ENCODE measurements at regions not wholly inside any gene's neighbourhood (a gene's known extent, or its start where the extent isn't known, plus 50 kb on each side); places are given as distances from the start of the nearest gene placed in this dataset.

GRCh38 chr20:62591591-62591990 is 50.7 kb upstream of the SLCO4A1 start:
- Histone ChIP-seq H2AFZ (ENCODE audit: low read length) (no peak overlapping the region), H3K4me3 (ENCODE audit: low read length) (no peak overlapping the region), H3K27me3 (replicated peaks; ENCODE audit: insufficient read depth, low read length) (peaks cover 98% of the 10 kb centered on the region), H3F3A (ENCODE audit: insufficient read depth, low read length) (no peaks in the 10 kb centered on the region), H3K9me2 (replicated peaks; ENCODE audit: insufficient read depth, low read length) (no peaks in the 10 kb centered on the region), H3K79me2 (ENCODE audit: low read length) (no peaks in the 10 kb centered on the region), H3K4me2 (ENCODE audit: low read depth, low read length) (no peak overlapping the region), H3K4me1 (ENCODE audit: low read length) (no peaks in the 10 kb centered on the region), H3K9ac (ENCODE audit: low read length) (no peak overlapping the region), H3K27ac (ENCODE audit: low read length) (no peak overlapping the region), H4K20me1 (ENCODE audit: insufficient read depth, low read length) (no peaks in the 10 kb centered on the region), H3K9me3 (replicated peaks; ENCODE audit: insufficient read depth, low read length) (no peaks in the 10 kb centered on the region), H3K36me3 (replicated peaks; ENCODE audit: insufficient read depth, low read length) (no peaks in the 10 kb centered on the region)
- TF ChIP-seq CTCF (IDR thresholded peaks at IDR 0.05; ENCODE audit: low read length) (no peak), EZH2phosphoT487 (IDR thresholded peaks at IDR 0.05; ENCODE audit: low read length) (no peak), EZH2 (optimal IDR thresholded peaks at IDR 0.05; ENCODE audit: low read depth, low read length) (no peak)
- no peak for DNase-seq
